ENCODE measurements at regions not wholly inside any gene's neighbourhood (a gene's known extent, or its start where the extent isn't known, plus 50 kb on each side); places are given as distances from the start of the nearest gene placed in this dataset.

DNA sequence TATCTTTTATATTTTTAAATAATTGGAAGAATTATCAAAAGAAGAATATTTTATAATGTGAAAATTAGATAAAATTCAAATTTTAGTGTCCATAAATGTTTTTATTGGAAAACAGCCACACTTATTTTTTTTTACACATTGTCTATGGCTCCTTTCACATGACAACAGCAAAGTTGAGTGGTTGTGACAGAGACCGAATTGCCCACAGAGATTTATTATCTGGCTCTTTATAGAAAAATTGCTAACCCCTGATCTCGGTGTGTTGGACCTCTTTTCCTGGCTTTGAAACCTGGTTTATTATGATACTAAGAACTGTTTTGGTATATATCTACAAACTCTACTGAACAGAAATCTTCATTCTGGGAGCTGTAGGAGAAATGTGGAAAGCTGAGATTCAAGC, 269.1 kb upstream of the UMPS start:
- no peaks in the 10 kb centered on the region; the same call in 1 of the 2 replicates for H3K36me3 ChIP-seq (ENCODE audit: control insufficient read depth, insufficient read depth, low read length)
- ChIA-PET CTCF (interaction anchor here (0.6 kb wide), 1 partner anchor 98 kb away, joined by 4 read pairs; no protein-coding TSS in a partner anchor), POLR2A (no interaction called here)
- no peaks in the 10 kb centered on the region for H3K9me3 ChIP-seq (ENCODE audit: control insufficient read depth, insufficient read depth, low read depth, low read length)
- in situ Hi-C loops (cut with HindIII; ENCODE audit: low pct_unique_long_range_greater_than_20kb, low sequenced_read_pairs), result no loop called here
- TF ChIP-seq TCF7L2 (IDR thresholded peaks at IDR 0.05; ENCODE audit: low read depth, low read length) (no peak), SIN3A (IDR thresholded peaks at IDR 0.05; ENCODE audit: borderline replicate concordance, insufficient read depth, low read depth, low read length) (no peak), POLR2AphosphoS5 (IDR thresholded peaks at IDR 0.05; ENCODE audit: low read depth, low read length) (no peak)
- TF ChIP-seq, protein P1, sequence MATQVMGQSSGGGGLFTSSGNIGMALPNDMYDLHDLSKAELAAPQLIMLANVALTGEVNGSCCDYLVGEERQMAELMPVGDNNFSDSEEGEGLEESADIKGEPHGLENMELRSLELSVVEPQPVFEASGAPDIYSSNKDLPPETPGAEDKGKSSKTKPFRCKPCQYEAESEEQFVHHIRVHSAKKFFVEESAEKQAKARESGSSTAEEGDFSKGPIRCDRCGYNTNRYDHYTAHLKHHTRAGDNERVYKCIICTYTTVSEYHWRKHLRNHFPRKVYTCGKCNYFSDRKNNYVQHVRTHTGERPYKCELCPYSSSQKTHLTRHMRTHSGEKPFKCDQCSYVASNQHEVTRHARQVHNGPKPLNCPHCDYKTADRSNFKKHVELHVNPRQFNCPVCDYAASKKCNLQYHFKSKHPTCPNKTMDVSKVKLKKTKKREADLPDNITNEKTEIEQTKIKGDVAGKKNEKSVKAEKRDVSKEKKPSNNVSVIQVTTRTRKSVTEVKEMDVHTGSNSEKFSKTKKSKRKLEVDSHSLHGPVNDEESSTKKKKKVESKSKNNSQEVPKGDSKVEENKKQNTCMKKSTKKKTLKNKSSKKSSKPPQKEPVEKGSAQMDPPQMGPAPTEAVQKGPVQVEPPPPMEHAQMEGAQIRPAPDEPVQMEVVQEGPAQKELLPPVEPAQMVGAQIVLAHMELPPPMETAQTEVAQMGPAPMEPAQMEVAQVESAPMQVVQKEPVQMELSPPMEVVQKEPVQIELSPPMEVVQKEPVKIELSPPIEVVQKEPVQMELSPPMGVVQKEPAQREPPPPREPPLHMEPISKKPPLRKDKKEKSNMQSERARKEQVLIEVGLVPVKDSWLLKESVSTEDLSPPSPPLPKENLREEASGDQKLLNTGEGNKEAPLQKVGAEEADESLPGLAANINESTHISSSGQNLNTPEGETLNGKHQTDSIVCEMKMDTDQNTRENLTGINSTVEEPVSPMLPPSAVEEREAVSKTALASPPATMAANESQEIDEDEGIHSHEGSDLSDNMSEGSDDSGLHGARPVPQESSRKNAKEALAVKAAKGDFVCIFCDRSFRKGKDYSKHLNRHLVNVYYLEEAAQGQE (IDR thresholded peaks at IDR 0.05; ENCODE audit: insufficient read depth in 1 of 2, low read depth in 2 of 2, low read length in 1 of 2), result no peak
- TF ChIP-seq, protein P2, sequence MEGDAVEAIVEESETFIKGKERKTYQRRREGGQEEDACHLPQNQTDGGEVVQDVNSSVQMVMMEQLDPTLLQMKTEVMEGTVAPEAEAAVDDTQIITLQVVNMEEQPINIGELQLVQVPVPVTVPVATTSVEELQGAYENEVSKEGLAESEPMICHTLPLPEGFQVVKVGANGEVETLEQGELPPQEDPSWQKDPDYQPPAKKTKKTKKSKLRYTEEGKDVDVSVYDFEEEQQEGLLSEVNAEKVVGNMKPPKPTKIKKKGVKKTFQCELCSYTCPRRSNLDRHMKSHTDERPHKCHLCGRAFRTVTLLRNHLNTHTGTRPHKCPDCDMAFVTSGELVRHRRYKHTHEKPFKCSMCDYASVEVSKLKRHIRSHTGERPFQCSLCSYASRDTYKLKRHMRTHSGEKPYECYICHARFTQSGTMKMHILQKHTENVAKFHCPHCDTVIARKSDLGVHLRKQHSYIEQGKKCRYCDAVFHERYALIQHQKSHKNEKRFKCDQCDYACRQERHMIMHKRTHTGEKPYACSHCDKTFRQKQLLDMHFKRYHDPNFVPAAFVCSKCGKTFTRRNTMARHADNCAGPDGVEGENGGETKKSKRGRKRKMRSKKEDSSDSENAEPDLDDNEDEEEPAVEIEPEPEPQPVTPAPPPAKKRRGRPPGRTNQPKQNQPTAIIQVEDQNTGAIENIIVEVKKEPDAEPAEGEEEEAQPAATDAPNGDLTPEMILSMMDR (IDR thresholded peaks at IDR 0.05), result no peak
- no TSS peak for BruUV-seq (replicated peaks)
- H3K4me3 ChIP-seq (ENCODE audit: low read depth in 2 of 2, low read length in 2 of 2), result no peak overlapping the region
- DNase-seq (ENCODE audit: low read depth, low spot score) (no peak), ATAC-seq (no peak)
- H3K27ac ChIP-seq (ENCODE audit: low read length), result no peak overlapping the region
- no peaks in the 10 kb centered on the region for H3K4me1 ChIP-seq (ENCODE audit: control insufficient read depth, insufficient read depth, low read length)
- intact Hi-C loops (cut with micrococcal nuclease; ENCODE audit: unreplicated experiment), result loop anchor here (10.0 kb wide), 1 partner anchor 366 kb away; no protein-coding TSS in a partner anchor
- H3K27me3 ChIP-seq (ENCODE audit: control insufficient read depth, insufficient read depth, low read length), result peaks cover 68% of the 10 kb centered on the region

DNA sequence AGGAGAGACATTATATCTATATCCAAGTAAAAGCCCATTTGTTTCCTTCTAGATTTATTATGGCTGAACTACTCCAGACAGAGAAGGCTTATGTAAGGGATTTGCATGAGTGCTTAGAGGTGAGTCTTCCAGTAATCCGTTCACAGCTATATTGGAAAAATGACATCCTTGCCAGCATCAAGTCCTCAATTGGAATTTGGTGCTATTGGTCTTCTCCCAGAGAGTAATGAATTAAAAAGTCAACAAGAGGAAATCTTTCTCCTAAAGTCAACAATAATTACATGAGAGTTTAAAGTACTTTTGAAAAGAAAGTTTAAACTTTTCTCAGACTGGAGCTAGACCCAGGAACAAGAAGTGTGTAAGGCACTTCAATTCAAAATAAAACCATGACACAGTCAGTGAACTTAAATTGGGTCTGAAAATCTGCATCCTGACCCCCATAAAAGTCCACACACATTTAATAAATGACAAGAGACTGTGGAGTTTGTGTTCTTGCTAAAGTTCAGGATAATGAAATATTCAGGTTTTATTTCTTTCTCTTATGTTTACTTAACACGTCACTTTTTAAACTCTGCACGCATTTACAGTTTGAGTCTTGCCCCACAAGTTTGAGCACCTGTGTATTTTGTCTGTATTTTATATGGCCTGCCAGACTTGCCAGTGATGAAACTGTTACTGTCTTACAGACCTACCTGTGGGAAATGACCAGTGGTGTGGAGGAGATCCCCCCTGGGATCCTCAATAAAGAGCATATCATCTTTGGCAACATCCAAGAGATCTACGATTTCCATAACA, 268.2 kb upstream of the UMPS start:
- H3K9me3 ChIP-seq (ENCODE audit: control insufficient read depth, insufficient read depth, low read depth, low read length), result no peaks in the 10 kb centered on the region
- in situ Hi-C loops (cut with HindIII; ENCODE audit: low pct_unique_long_range_greater_than_20kb, low sequenced_read_pairs) (no loop called here), intact Hi-C loops (cut with micrococcal nuclease; ENCODE audit: unreplicated experiment) (loop anchor here (10.0 kb wide), 1 partner anchor 367 kb away; no protein-coding TSS in a partner anchor)
- DNase-seq (ENCODE audit: low read depth, low spot score) (no peak), ATAC-seq (no peak)
- no peak for TF ChIP-seq POLR2AphosphoS5 (IDR thresholded peaks at IDR 0.05; ENCODE audit: low read depth, low read length)
- TF ChIP-seq SIN3A (IDR thresholded peaks at IDR 0.05; ENCODE audit: borderline replicate concordance, insufficient read depth, low read depth, low read length), result no peak
- TF ChIP-seq TCF7L2 (IDR thresholded peaks at IDR 0.05; ENCODE audit: low read depth, low read length), result no peak
- TF ChIP-seq, protein P2 (IDR thresholded peaks at IDR 0.05), result no peak
- TF ChIP-seq, protein P1 (IDR thresholded peaks at IDR 0.05; ENCODE audit: insufficient read depth in 1 of 2, low read depth in 2 of 2, low read length in 1 of 2), result no peak
- H3K27ac ChIP-seq (ENCODE audit: low read length), result no peak overlapping the region
- no peak overlapping the region for H3K4me3 ChIP-seq (ENCODE audit: low read depth in 2 of 2, low read length in 2 of 2)
- ChIA-PET CTCF (interaction anchor here (0.6 kb wide), 1 partner anchor 98 kb away, joined by 4 read pairs; no protein-coding TSS in a partner anchor), POLR2A (no interaction called here)
- H3K4me1 ChIP-seq (ENCODE audit: control insufficient read depth, insufficient read depth, low read length), result no peaks in the 10 kb centered on the region
- BruUV-seq (replicated peaks), result no TSS peak
- H3K27me3 ChIP-seq (ENCODE audit: control insufficient read depth, insufficient read depth, low read length), result peaks cover 64% of the 10 kb centered on the region
- no peaks in the 10 kb centered on the region; the same call in 1 of the 2 replicates for H3K36me3 ChIP-seq (ENCODE audit: control insufficient read depth, insufficient read depth, low read length)
